Rectal smooth muscle tissue (tissue), 1 donor: ENCODE measurements at regions not wholly inside any gene's neighbourhood (a gene's known extent, or its start where the extent isn't known, plus 50 kb on each side); places are given as distances from the start of the nearest gene placed in this dataset.
"Not testable (repeated sequence)": the region's sequence is repeated elsewhere in the genome, so short reads cannot be mapped to it uniquely, and the experiment has no call there.

Experiments
- H3K27ac ChIP-seq: one replicate; pipeline ENCODE4 v1.7.0; 2013; ENCODE audit warnings: low read depth, low read length, inconsistent platforms
- H3K27me3 ChIP-seq: one replicate; pipeline ENCODE4 v1.7.0; 2013; ENCODE audit warnings: low read length; ENCODE audit not compliant: control insufficient read depth, insufficient read depth
- H3K36me3 ChIP-seq: one replicate; pipeline ENCODE4 v1.7.0; 2013; ENCODE audit warnings: low read length; ENCODE audit not compliant: control insufficient read depth, insufficient read depth
- H3K4me1 ChIP-seq: one replicate; pipeline ENCODE4 v1.7.0; 2013; ENCODE audit warnings: low read length; ENCODE audit not compliant: control insufficient read depth, insufficient read depth
- H3K4me3 ChIP-seq: one replicate; pipeline ENCODE4 v1.7.0; 2013; ENCODE audit warnings: low read length
- H3K9ac ChIP-seq: one replicate; pipeline ENCODE4 v1.7.0; 2013; ENCODE audit warnings: low read length

GRCh38 chr5:143596824-143597223 is 193.3 kb upstream of the NR3C1 start:
- no peak overlapping the region for H3K27ac ChIP-seq
- no peak overlapping the region for H3K4me3 ChIP-seq
- no peak overlapping the region for H3K9ac ChIP-seq
- H3K36me3 ChIP-seq, result no peaks in the 10 kb centered on the region
- H3K4me1 ChIP-seq, result no peaks in the 10 kb centered on the region
- no peaks in the 10 kb centered on the region for H3K27me3 ChIP-seq

- Histone ChIP-seq H3K4me3 (no peak overlapping the region), H3K4me1 (no peaks in the 10 kb centered on the region), H3K27me3 (no peaks in the 10 kb centered on the region), H3K36me3 (no peaks in the 10 kb centered on the region), H3K27ac (no peak overlapping the region), H3K9ac (no peak overlapping the region)
Observed at GRCh38 chr5:143594902-143595818, 191.7 kb upstream of the NR3C1 start.

GRCh38 chr5:143593723-143594122 is 190.2 kb upstream of the NR3C1 start:
- H3K4me1 ChIP-seq, result no peaks in the 10 kb centered on the region
- no peaks in the 10 kb centered on the region for H3K27me3 ChIP-seq
- no peaks in the 10 kb centered on the region for H3K36me3 ChIP-seq
- H3K9ac ChIP-seq, result no peak overlapping the region
- no peak overlapping the region for H3K4me3 ChIP-seq
- H3K27ac ChIP-seq, result no peak overlapping the region

GRCh38 chr5:143592648-143593047 is 189.2 kb upstream of the NR3C1 start:
- Histone ChIP-seq H3K9ac (no peak overlapping the region), H3K27me3 (no peaks in the 10 kb centered on the region), H3K4me1 (no peaks in the 10 kb centered on the region), H3K36me3 (no peaks in the 10 kb centered on the region), H3K27ac (no peak overlapping the region), H3K4me3 (no peak overlapping the region)

- Histone ChIP-seq H3K4me3 (no peak overlapping the region), H3K4me1 (no peaks in the 10 kb centered on the region), H3K27ac (no peak overlapping the region), H3K36me3 (no peaks in the 10 kb centered on the region), H3K9ac (no peak overlapping the region), H3K27me3 (no peaks in the 10 kb centered on the region)
Observed at GRCh38 chr5:143588933-143589662, 185.6 kb upstream of the NR3C1 start.

GRCh38 chr5:143588121-143588520 is 184.6 kb upstream of the NR3C1 start:
- H3K4me1 ChIP-seq, H3K4me3 ChIP-seq, H3K36me3 ChIP-seq, H3K27ac ChIP-seq, H3K9ac ChIP-seq, H3K27me3 ChIP-seq: not testable (repeated sequence)

- H3K4me1 ChIP-seq, result no peaks in the 10 kb centered on the region
- H3K4me3 ChIP-seq, result no peak overlapping the region
- H3K9ac ChIP-seq, result no peak overlapping the region
- no peaks in the 10 kb centered on the region for H3K36me3 ChIP-seq
- H3K27me3 ChIP-seq, result no peaks in the 10 kb centered on the region
- no peak overlapping the region for H3K27ac ChIP-seq
Observed at GRCh38 chr5:143586781-143587362, 183.4 kb upstream of the NR3C1 start.

GRCh38 chr5:143585970-143586369 is 182.5 kb upstream of the NR3C1 start:
- no peaks in the 10 kb centered on the region for H3K36me3 ChIP-seq
- no peak overlapping the region for H3K27ac ChIP-seq
- no peaks in the 10 kb centered on the region for H3K27me3 ChIP-seq
- H3K4me1 ChIP-seq, result no peaks in the 10 kb centered on the region
- H3K4me3 ChIP-seq, result no peak overlapping the region
- no peak overlapping the region for H3K9ac ChIP-seq

- no peaks in the 10 kb centered on the region for H3K27me3 ChIP-seq
- no peak overlapping the region for H3K4me3 ChIP-seq
- no peak overlapping the region for H3K9ac ChIP-seq
- H3K27ac ChIP-seq, result no peak overlapping the region
- no peaks in the 10 kb centered on the region for H3K36me3 ChIP-seq
- H3K4me1 ChIP-seq, result no peaks in the 10 kb centered on the region
Observed at GRCh38 chr5:143583409-143583808, 179.9 kb upstream of the NR3C1 start.

- Histone ChIP-seq H3K36me3 (no peaks in the 10 kb centered on the region), H3K9ac (no peak overlapping the region), H3K4me3 (no peak overlapping the region), H3K4me1 (no peaks in the 10 kb centered on the region), H3K27me3 (no peaks in the 10 kb centered on the region), H3K27ac (no peak overlapping the region)
Observed at GRCh38 chr5:143582869-143583268, 179.4 kb upstream of the NR3C1 start.

- no peak overlapping the region for H3K4me3 ChIP-seq
- H3K4me1 ChIP-seq, result peaks cover 6% of the 10 kb centered on the region
- no peak overlapping the region for H3K27ac ChIP-seq
- no peaks in the 10 kb centered on the region for H3K27me3 ChIP-seq
- no peaks in the 10 kb centered on the region for H3K36me3 ChIP-seq
- no peak overlapping the region for H3K9ac ChIP-seq
Observed at GRCh38 chr5:143582176-143582575, 178.7 kb upstream of the NR3C1 start.

GRCh38 chr5:143581649-143582048 is 178.2 kb upstream of the NR3C1 start:
- H3K36me3 ChIP-seq, result no peaks in the 10 kb centered on the region
- peaks cover 6% of the 10 kb centered on the region for H3K4me1 ChIP-seq
- H3K27ac ChIP-seq, result no peak overlapping the region
- no peaks in the 10 kb centered on the region for H3K27me3 ChIP-seq
- no peak overlapping the region for H3K4me3 ChIP-seq
- H3K9ac ChIP-seq, result no peak overlapping the region
